HCT116 (cell line): ENCODE measurements at regions not wholly inside any gene's neighbourhood (a gene's known extent, or its start where the extent isn't known, plus 50 kb on each side); places are given as distances from the start of the nearest gene placed in this dataset.

Source experiments
- ATAC-seq: fragments of 200-7000 bp; cut with Tn5 transposase; 2 replicates; pipeline ENCODE4 v1.9.1; 2020; ENCODE audit warnings: mild to moderate bottlenecking, moderate library complexity
- BruUV-seq: library from RNA; stranded (reverse); fragments of 400-500 nt; replicated peaks from 2 replicates; lab custom pipeline; 2021; lab: Mats Ljungman, UMichigan
- CTCF ChIA-PET: fragments of 300-600 bp; sonication (Branson Sonifier 250); formaldehyde crosslinking; loops from one replicate; lab custom pipeline; 2021; ENCODE audit warnings: antibody characterized with exemption; lab: Charles Lee
- POLR2A ChIA-PET: fragments of 300-600, 350-600 bp; sonication (Branson Sonifier 250); formaldehyde crosslinking; loops from one replicate; lab custom pipeline; 2021; ENCODE audit warnings: antibody characterized with exemption; lab: Charles Lee
- RAD21 ChIA-PET, 2 experiments: fragments of 300-600 bp; sonication (Branson Sonifier 250); formaldehyde crosslinking; loops; one replicate each; lab custom pipeline; 2023; ENCODE audit warnings: low total read pairs in 2 of 2; ENCODE audit not compliant: uncharacterized antibody in 2 of 2, unreplicated experiment in 2 of 2, low non-redundant PET in 1 of 2; lab: Charles Lee
- DNase-seq: peaks from one replicate; pipeline ENCODE4 v3.0.0-alpha.2; 2010; ENCODE audit warnings: low read depth, low spot score
- H2AFZ ChIP-seq: fragments of 200-600 bp; shearing (Covaris generic), sonication (generic); 2 replicates; pipeline ENCODE4 v1.6.1; 2017; ENCODE audit warnings: low read depth, mixed run types, mixed read lengths, antibody characterized with exemption, low read length; ENCODE audit not compliant: poor library complexity, severe bottlenecking
- H3K27ac ChIP-seq: 2 replicates; pipeline ENCODE4 v1.5.1; 2012; ENCODE audit warnings: low read depth, low read length
- H3K27me3 ChIP-seq: fragments of 200-600 bp; sonication (generic); 2 replicates; pipeline ENCODE4 v1.6.1; 2016; ENCODE audit warnings: mixed run types, low read length, mixed read lengths; ENCODE audit not compliant: insufficient read depth
- H3K36me3 ChIP-seq, 2 experiments: fragments of 200-500 bp in 1 of 2; fragments of 200-600 bp in 1 of 2; sonication (Bioruptor generic) in 1 of 2; sonication (generic) in 1 of 2; 2 replicates each; pipeline versions ENCODE4 v1.5.1 to v1.6.1; 2014 to 2016; ENCODE audit warnings: low read length in 2 of 2, inconsistent platforms in 1 of 2, mixed read lengths in 1 of 2, mixed run types in 1 of 2; ENCODE audit not compliant: insufficient read depth in 2 of 2, control insufficient read depth in 1 of 2
- H3K4me1 ChIP-seq, 2 experiments: fragments of 200-600 bp in 1 of 2; sonication (generic) in 1 of 2; 2 replicates each; pipeline versions ENCODE4 v1.5.1 to v1.6.1; 2012 to 2017; ENCODE audit warnings: low read length in 2 of 2, inconsistent platforms in 1 of 2, mild to moderate bottlenecking in 1 of 2, mixed read lengths in 1 of 2, mixed run types in 1 of 2, moderate library complexity in 1 of 2; ENCODE audit not compliant: insufficient read depth in 2 of 2, control insufficient read depth in 1 of 2
- H3K4me2 ChIP-seq: fragments of 200-600 bp; sonication (generic); 2 replicates; pipeline ENCODE4 v1.6.1; 2017; ENCODE audit warnings: mixed run types, low read length, mixed read lengths
- H3K4me3 ChIP-seq, 2 experiments: fragments of 200-600 bp in 1 of 2; sonication (generic) in 1 of 2; replicated peaks in 1 of 2; 2 replicates each; pipeline ENCODE4 v1.5.1; 2011 to 2016; ENCODE audit warnings: low read length in 2 of 2, control low read depth in 1 of 2, low read depth in 1 of 2, mild to moderate bottlenecking in 1 of 2, mixed read lengths in 1 of 2, mixed run types in 1 of 2
- H3K79me2 ChIP-seq: fragments of 200-600 bp; sonication (generic); 2 replicates; pipeline ENCODE4 v1.6.1; 2017; ENCODE audit warnings: mild to moderate bottlenecking, mixed run types, low read length, moderate library complexity, mixed read lengths; ENCODE audit not compliant: insufficient read depth
- H3K9ac ChIP-seq: fragments of 200-600 bp; sonication (generic); 2 replicates; pipeline ENCODE4 v1.6.1; 2016; ENCODE audit warnings: low read length, mixed read lengths
- H3K9me2 ChIP-seq: fragments of 200-600 bp; sonication (generic), shearing (Covaris generic); 2 replicates; pipeline ENCODE4 v1.6.1; 2017; ENCODE audit warnings: mixed run types, mild to moderate bottlenecking, moderate library complexity; ENCODE audit not compliant: insufficient read depth
- H3K9me3 ChIP-seq, 2 experiments: fragments of 200-500 bp in 1 of 2; fragments of 200-600 bp in 1 of 2; sonication (Bioruptor generic) in 1 of 2; sonication (generic) in 1 of 2; 2 replicates each; pipeline ENCODE4 v1.6.1; 2014 to 2017; ENCODE audit warnings: low read length in 2 of 2, mixed read lengths in 2 of 2, inconsistent platforms in 1 of 2, low read depth in 1 of 2, mild to moderate bottlenecking in 1 of 2, mixed run types in 1 of 2, moderate library complexity in 1 of 2; ENCODE audit not compliant: control insufficient read depth in 1 of 2, insufficient read depth in 1 of 2
- H4K20me1 ChIP-seq: fragments of 200-600 bp; sonication (generic), shearing (Covaris generic); 2 replicates; pipeline ENCODE4 v1.6.1; 2017; ENCODE audit warnings: mixed run types, mild to moderate bottlenecking, moderate library complexity; ENCODE audit not compliant: insufficient read depth
- EZH2phosphoT487 ChIP-seq: fragments of 200-600 bp; IDR thresholded peaks from 2 replicates; pipeline ENCODE4 v1.6.1; 2018; ENCODE audit warnings: antibody characterized with exemption, borderline replicate concordance
- JUND ChIP-seq: IDR thresholded peaks from 2 replicates; pipeline ENCODE4 v1.6.1; 2012
- POLR2AphosphoS5 ChIP-seq: IDR thresholded peaks from 2 replicates; pipeline ENCODE4 v1.6.1; 2011; ENCODE audit warnings: mild to moderate bottlenecking, low read depth, low read length, moderate library complexity
- SIN3A ChIP-seq: IDR thresholded peaks from 2 replicates; pipeline ENCODE4 v1.6.1; 2012; ENCODE audit warnings: low read depth
- SP1 ChIP-seq: IDR thresholded peaks from 2 replicates; pipeline ENCODE4 v1.6.1; 2012; ENCODE audit warnings: low read depth
- TCF7L2 ChIP-seq: IDR thresholded peaks from 2 replicates; pipeline ENCODE4 v1.7.0; 2011; ENCODE audit warnings: borderline replicate concordance, inconsistent platforms; ENCODE audit not compliant: insufficient read depth, insufficient read length; ENCODE audit errors: extremely low read depth
- YY1 ChIP-seq: IDR thresholded peaks from 2 replicates; pipeline ENCODE4 v1.6.1; 2011; ENCODE audit warnings: low read length, low read depth, moderate library complexity, mild to moderate bottlenecking; ENCODE audit not compliant: insufficient replicate concordance; ENCODE audit errors: extremely low read depth
- ZFX ChIP-seq: fragments of 450-650 bp; IDR thresholded peaks from 2 replicates; pipeline ENCODE4 v1.6.1; 2017
- intact Hi-C: fragments of 100-400 bp; cut with micrococcal nuclease; formaldehyde crosslinking; loops from 2 replicates; pipeline ENCODE4 v1.10.0; 2022
- TF ChIP-seq, protein P1 (sequence below): IDR thresholded peaks from 2 replicates; pipeline ENCODE4 v1.6.1; 2012; ENCODE audit warnings: low read depth
- TF ChIP-seq, protein P2 (sequence below), 3 experiments: fragments of 200-600 bp in 1 of 3; sonication (generic) in 1 of 3; IDR thresholded peaks in 2 of 3; conservative IDR thresholded peaks in 1 of 3; 2 replicates each; pipeline ENCODE4 v1.5.1; 2012 to 2017; ENCODE audit warnings: low read depth in 2 of 3, low read length in 2 of 3, antibody characterized with exemption in 1 of 3, borderline replicate concordance in 1 of 3, control low read depth in 1 of 3, mild to moderate bottlenecking in 1 of 3, mixed read lengths in 1 of 3, mixed run types in 1 of 3, moderate library complexity in 1 of 3; ENCODE audit not compliant: insufficient read depth in 1 of 3

DNA sequence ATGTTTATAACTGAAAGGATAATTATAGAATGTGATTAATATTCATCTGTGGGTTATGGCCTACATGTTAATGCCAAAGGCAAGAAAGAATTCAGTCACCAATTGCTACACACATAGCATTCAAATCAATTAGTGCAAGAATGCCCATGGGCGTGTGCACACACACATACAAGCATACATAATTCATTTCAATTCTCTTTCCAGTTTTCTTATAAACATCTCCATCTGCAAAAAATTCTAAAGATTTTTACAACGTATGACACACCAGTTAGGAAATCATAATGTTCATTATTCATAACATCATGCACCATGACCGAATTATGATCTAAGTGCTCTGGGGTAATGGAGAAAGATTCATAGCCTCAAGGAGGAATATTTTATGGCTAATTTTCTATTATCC is 111.0 kb upstream of the ADTRP start:
- Histone ChIP-seq H3K79me2 (no peaks in the 10 kb centered on the region), H3K27ac (no peak overlapping the region), H3K36me3 (no peaks in the 10 kb centered on the region), H3K4me3 (no peak overlapping the region), H2AFZ (no peak overlapping the region), H3K9ac (no peak overlapping the region), H3K9me3 (no peaks in the 10 kb centered on the region), H3K4me2 (no peak overlapping the region), H3K9me2 (no peaks in the 10 kb centered on the region), H3K27me3 (no peaks in the 10 kb centered on the region), H4K20me1 (no peaks in the 10 kb centered on the region), H3K4me1 (no peaks in the 10 kb centered on the region)
- ChIA-PET POLR2A (no interaction called here), RAD21 (no interaction called here), CTCF (no interaction called here)
- DNase-seq (no peak), ATAC-seq (no peak)
- no peak for TF ChIP-seq SP1
- TF ChIP-seq, protein P1, sequence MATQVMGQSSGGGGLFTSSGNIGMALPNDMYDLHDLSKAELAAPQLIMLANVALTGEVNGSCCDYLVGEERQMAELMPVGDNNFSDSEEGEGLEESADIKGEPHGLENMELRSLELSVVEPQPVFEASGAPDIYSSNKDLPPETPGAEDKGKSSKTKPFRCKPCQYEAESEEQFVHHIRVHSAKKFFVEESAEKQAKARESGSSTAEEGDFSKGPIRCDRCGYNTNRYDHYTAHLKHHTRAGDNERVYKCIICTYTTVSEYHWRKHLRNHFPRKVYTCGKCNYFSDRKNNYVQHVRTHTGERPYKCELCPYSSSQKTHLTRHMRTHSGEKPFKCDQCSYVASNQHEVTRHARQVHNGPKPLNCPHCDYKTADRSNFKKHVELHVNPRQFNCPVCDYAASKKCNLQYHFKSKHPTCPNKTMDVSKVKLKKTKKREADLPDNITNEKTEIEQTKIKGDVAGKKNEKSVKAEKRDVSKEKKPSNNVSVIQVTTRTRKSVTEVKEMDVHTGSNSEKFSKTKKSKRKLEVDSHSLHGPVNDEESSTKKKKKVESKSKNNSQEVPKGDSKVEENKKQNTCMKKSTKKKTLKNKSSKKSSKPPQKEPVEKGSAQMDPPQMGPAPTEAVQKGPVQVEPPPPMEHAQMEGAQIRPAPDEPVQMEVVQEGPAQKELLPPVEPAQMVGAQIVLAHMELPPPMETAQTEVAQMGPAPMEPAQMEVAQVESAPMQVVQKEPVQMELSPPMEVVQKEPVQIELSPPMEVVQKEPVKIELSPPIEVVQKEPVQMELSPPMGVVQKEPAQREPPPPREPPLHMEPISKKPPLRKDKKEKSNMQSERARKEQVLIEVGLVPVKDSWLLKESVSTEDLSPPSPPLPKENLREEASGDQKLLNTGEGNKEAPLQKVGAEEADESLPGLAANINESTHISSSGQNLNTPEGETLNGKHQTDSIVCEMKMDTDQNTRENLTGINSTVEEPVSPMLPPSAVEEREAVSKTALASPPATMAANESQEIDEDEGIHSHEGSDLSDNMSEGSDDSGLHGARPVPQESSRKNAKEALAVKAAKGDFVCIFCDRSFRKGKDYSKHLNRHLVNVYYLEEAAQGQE = no peak
- TF ChIP-seq SIN3A = no peak
- no TSS peak for BruUV-seq
- intact Hi-C loops = no loop called here

DNA sequence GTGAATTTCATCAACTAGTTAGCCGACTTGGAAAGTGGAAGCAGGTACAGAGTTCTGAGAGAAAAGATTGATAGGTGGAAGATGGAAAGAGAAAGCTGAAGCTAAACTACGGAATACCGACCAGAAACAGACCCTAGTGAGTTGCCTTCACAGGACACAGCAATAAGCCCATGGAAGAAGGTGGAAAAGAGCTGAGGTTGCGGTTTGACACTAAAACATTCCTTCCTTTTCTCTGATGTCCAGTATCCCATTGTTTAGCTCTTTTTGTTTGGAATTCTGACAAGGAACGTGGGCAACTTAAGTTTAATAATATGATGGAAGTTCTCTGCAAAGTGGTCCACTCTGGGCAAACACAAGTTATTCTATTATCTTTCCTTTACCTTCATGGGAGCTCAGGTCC is 110.1 kb upstream of the ADTRP start:
- BruUV-seq = no TSS peak
- ChIA-PET CTCF (no interaction called here), POLR2A (no interaction called here), RAD21 (no interaction called here)
- no peak for TF ChIP-seq TCF7L2
- TF ChIP-seq, protein P2, sequence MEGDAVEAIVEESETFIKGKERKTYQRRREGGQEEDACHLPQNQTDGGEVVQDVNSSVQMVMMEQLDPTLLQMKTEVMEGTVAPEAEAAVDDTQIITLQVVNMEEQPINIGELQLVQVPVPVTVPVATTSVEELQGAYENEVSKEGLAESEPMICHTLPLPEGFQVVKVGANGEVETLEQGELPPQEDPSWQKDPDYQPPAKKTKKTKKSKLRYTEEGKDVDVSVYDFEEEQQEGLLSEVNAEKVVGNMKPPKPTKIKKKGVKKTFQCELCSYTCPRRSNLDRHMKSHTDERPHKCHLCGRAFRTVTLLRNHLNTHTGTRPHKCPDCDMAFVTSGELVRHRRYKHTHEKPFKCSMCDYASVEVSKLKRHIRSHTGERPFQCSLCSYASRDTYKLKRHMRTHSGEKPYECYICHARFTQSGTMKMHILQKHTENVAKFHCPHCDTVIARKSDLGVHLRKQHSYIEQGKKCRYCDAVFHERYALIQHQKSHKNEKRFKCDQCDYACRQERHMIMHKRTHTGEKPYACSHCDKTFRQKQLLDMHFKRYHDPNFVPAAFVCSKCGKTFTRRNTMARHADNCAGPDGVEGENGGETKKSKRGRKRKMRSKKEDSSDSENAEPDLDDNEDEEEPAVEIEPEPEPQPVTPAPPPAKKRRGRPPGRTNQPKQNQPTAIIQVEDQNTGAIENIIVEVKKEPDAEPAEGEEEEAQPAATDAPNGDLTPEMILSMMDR (IDR thresholded peaks at IDR 0.05 in 2 of 3, conservative IDR thresholded peaks at IDR 0.05 in 1 of 3; ENCODE audit: borderline replicate concordance in 1 of 3, insufficient read depth in 1 of 3, low read depth in 2 of 3, low read length in 2 of 3) = no peak
- TF ChIP-seq YY1 = no peak
- TF ChIP-seq ZFX = no peak
- no peak for TF ChIP-seq POLR2AphosphoS5
- no peak for TF ChIP-seq JUND
- TF ChIP-seq EZH2phosphoT487 = no peak
- intact Hi-C loops = no loop called here
- no peaks in the 10 kb centered on the region for H3K9me3 ChIP-seq
- no peak overlapping the region for H2AFZ ChIP-seq
- no peak overlapping the region for H3K4me2 ChIP-seq
- no peaks in the 10 kb centered on the region for H3K27me3 ChIP-seq
- no peak overlapping the region for H3K27ac ChIP-seq
- H3K9me2 ChIP-seq = no peaks in the 10 kb centered on the region
- no peaks in the 10 kb centered on the region for H4K20me1 ChIP-seq
- DNase-seq (no peak), ATAC-seq (no peak)
- no peaks in the 10 kb centered on the region for H3K36me3 ChIP-seq
- no peaks in the 10 kb centered on the region for H3K4me1 ChIP-seq
- H3K79me2 ChIP-seq = no peaks in the 10 kb centered on the region
- no peak overlapping the region for H3K4me3 ChIP-seq
- no peak overlapping the region for H3K9ac ChIP-seq
